Lower leg skin (tissue), 4 donors: ENCODE measurements at regions not wholly inside any gene's neighbourhood (a gene's known extent, or its start where the extent isn't known, plus 50 kb on each side); places are given as distances from the start of the nearest gene placed in this dataset.
"Not testable (repeated sequence)": the region's sequence is repeated elsewhere in the genome, so short reads cannot be mapped to it uniquely, and the experiment has no call there.

Experiments
- DNase-seq, 2 donors: peaks; one replicate each; pipeline ENCODE4 v3.0.0-alpha.2; 2019; ENCODE audit warnings: low spot score in 2 of 2
- H3K4me3 ChIP-seq: fragments of 200-600 bp; sonication (generic); 2 replicates; pipeline ENCODE4 v1.5.1; 2017; ENCODE audit warnings: mild to moderate bottlenecking, low read depth; ENCODE audit not compliant: poor library complexity, severe bottlenecking
- CTCF ChIP-seq, 3 donors: fragments of 450-650 bp; IDR thresholded peaks; one replicate each; pipeline ENCODE4 v1.5.1; 2016; ENCODE audit warnings: antibody characterized with exemption in 3 of 3, mild to moderate bottlenecking in 3 of 3, moderate library complexity in 2 of 3
- POLR2A ChIP-seq, 2 donors: fragments of 450-650 bp; IDR thresholded peaks; one replicate each; pipeline ENCODE4 v1.6.1; 2016 to 2017; ENCODE audit warnings: antibody characterized with exemption in 2 of 2, mild to moderate bottlenecking in 1 of 2, moderate library complexity in 1 of 2
- WGBS, 2 donors: methylation state at CpG; one replicate each; pipeline ENCODE4 v1.1.5; 2018; 5-methylcytosine and 5-hydroxymethylcytosine counted together
- intact Hi-C: fragments of 100-400 bp; cut with DNase I; formaldehyde crosslinking; loops from one replicate; pipeline ENCODE4 v1.15.0; 2023; ENCODE audit warnings: low total_unique reads

GRCh38 chr11:44475114-44475686 lies 90.3 kb upstream of the CD82 start:
- 65 to 68% methylated on average over 10 of the region's 10 CpGs for WGBS, 2 donors
- no peak overlapping the region for H3K4me3 ChIP-seq
- intact Hi-C loops, result no loop called here
- no peak for DNase-seq
- TF ChIP-seq POLR2A (IDR thresholded peaks at IDR 0.05), result no peak
- TF ChIP-seq CTCF (IDR thresholded peaks at IDR 0.05), result no peak

DNA sequence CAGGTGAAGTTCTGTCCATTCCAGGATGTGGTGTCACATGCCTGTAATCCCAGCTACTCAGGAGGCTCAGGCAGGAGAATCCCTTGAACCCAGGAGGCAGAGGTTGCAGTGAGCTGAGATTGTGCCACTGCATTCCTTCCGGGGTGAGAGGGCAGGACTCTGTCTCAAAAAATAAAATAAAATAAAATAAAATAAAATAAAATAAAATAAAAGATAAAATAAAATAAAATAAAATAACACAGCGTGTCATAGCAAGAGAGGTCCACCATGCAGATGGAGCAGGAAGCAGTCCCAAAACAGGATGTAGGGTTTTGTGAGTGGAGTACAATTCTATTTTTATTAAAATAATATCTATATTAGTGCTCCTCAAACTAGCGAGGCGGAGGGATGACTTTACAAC lies 83.1 kb upstream of the CD82 start:
- DNase-seq, H3K4me3 ChIP-seq, intact Hi-C loops: not testable (repeated sequence)
- WGBS, 2 donors, result 85 to 91% methylated on average over 4 of the region's 4 CpGs

DNA sequence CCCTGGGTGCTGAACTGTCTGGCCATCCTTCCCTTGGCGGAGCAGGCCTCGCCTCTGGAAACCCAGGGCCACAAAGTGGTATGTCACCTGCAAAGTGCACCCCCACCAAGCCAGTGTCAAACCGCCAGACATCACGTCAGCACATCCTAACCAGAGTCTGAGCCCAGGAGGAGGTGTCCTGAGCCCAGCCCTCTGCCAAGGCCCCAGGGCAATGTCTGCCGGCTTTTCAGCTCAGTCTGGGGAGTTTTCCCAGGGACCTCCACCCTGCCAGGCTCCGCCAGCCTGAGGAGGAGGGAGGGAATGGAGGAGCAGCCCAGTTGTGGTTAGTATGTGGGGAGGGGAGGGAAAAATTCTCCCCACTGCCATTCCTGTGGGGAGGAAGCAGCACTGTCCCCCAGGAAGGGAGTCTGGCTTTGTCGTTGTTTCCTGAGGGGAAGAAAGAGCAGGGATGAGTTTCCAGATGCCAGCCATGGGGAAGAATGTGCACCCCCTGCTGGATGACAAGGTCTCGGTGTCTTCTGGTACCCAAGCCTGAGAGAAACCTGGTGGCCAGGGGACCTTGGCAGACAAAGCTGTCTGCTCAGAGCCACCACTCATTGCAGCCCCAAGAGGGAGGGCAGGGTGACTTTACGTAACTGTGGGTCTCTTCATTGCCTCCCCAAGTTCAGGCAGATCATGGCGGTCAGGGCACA lies 81.4 kb upstream of the CD82 start:
- 60 to 64% methylated on average over 9 to 10 of the region's 10 CpGs for WGBS, 2 donors
- no peak overlapping the region for H3K4me3 ChIP-seq
- DNase-seq, result no peak
- no peak for TF ChIP-seq POLR2A (IDR thresholded peaks at IDR 0.05)
- intact Hi-C loops, result no loop called here

- DNase-seq, result no peak
- H3K4me3 ChIP-seq, result no peak overlapping the region
- TF ChIP-seq POLR2A (IDR thresholded peaks at IDR 0.05) (no peak), CTCF (IDR thresholded peaks at IDR 0.05) (no peak)
- WGBS, 2 donors, result 65 to 80% methylated on average over 7 to 8 of the region's 8 CpGs
- intact Hi-C loops, result no loop called here
Observed at GRCh38 chr11:44488165-44488965, 77.1 kb upstream of the CD82 start.

DNA sequence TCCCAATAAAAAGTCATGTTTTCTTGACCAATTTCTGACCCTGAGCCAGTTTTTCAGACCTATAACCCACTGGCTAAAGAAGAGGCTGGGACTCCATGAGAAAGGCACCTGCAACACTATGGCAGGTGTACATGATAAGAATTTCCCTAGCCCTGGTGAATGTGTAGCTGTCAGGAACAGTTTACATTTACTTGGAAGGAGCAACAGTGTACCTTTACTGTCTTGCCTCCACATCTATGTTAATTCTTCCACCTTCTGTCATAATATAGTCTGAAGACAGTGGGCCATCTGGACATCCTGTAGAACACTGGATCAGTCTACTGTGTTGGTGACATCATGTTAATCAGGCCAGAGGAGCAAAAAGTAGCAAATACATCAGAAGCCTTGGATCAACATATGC lies 72.1 kb upstream of the CD82 start:
- no peak for DNase-seq
- intact Hi-C loops, result no loop called here
- H3K4me3 ChIP-seq, result no peak overlapping the region
- no peak for TF ChIP-seq POLR2A (IDR thresholded peaks at IDR 0.05)
- no peak for TF ChIP-seq CTCF (IDR thresholded peaks at IDR 0.05)

DNA sequence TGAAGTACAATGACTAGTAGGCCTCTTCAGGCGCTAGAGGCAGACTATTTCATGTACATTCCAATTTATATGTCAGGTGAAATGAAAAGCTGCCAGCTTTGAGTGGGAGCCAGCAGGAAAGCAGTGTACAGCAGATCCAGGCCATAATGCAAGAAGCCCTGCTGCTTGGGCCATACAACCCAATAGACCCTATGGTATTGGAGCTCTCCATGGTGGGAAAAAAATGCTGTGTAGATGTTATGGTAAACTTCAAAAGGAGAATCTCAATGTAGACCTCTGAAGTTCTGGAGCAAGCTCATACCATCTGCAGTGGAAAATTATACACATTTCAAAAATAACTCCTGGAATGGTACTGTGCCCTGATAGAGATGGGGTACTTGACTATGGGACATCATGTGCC lies 71.5 kb upstream of the CD82 start:
- WGBS, 2 donors, result 92 to 100% methylated on average over 1 of the region's 1 CpG
- no peak for TF ChIP-seq CTCF (IDR thresholded peaks at IDR 0.05)
- TF ChIP-seq POLR2A (IDR thresholded peaks at IDR 0.05), result no peak
- DNase-seq, result no peak
- no peak overlapping the region for H3K4me3 ChIP-seq
- intact Hi-C loops, result no loop called here
